ENCODE measurements at regions not wholly inside any gene's neighbourhood (a gene's known extent, or its start where the extent isn't known, plus 50 kb on each side); places are given as distances from the start of the nearest gene placed in this dataset.

DNA sequence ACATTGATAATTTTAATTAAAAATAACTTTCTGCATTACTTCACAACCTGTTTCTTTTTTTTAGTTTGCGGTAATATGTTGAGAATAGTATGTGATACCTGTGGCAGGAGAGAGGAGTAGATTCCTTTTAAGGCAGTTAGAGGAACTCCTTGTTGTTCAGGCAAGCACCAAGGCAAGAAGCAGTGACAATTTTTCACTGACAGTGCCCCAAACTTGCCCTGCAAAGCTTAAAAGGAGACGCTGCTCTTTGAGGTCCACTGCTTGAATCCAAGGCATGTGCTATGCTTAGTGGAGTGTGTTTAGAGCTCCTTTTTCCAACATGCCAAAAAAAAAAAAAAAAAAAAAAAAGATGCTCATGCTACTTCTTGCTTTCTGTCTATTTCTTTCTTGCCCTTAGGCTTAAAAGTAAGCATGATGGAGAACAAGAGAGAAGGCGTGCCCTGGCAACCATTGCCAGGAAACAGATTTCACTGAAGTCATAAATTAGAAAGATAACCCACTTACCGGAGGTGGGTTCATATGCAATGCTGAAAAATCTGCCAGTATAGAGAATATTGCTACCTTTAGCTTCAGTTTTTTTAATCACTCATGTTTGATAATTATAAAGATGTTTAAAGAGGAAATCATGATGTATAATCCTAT lies 58.3 kb upstream of the DYRK2 start:
- DNase-seq (ENCODE audit: low read depth), result no peak

DNA sequence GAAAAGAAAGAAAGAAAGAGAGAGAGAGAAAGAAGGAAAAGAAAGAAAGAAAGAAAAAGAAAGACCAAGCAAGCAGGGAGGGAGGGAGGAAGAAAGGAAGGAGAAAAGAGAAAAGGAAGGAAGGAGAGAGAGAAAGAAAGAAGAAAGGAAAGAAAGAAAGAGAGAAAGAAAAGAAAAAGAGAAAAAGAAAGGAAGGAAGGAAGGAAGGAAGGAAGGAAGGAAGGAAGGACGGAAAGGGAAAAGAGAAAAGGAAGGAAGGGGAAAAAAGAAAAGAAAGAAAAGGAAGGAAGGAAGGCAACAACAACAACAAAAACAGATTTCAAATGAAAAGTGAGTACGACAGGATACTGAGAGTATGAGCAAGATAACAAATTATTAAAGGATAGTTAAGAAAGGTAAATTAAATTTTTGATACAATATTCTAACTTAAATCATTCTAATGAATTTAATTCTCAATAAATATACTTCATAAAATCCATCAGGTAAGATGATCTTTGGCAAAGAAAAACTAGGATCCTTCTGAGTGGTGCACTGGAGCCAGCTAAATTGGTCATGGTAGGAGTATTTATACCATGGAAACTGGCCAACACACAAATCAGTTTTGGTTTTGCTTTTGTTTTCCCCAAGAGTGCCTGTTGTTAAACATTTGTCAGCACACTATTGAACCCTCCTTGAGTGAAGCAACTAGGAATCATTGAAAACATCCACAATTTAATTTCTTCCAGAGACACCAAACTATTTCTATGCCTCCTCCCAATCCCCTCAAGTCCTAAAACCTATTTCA lies 56.1 kb upstream of the DYRK2 start:
- DNase-seq (ENCODE audit: low read depth), result no peak

DNA sequence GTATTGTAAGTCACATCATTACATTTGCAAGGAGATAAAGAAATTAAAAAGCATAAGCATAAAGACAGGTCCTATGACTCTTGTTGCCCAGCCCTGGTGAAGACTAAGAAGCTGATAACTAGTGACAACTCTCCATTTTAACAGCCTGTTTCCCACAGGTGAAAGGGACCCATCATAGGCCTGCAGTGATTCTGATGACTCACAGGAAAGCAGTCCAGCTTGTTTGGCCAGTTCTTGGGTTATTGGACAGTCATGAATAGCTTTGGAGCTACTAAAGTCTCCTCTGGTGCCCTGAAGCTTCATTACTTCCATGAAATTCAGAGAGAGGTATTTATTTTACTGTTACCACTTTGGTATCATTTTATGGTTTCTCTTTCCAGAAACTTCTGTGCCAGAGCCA lies 55.5 kb upstream of the DYRK2 start:
- DNase-seq (ENCODE audit: low read depth), result no peak

DNA sequence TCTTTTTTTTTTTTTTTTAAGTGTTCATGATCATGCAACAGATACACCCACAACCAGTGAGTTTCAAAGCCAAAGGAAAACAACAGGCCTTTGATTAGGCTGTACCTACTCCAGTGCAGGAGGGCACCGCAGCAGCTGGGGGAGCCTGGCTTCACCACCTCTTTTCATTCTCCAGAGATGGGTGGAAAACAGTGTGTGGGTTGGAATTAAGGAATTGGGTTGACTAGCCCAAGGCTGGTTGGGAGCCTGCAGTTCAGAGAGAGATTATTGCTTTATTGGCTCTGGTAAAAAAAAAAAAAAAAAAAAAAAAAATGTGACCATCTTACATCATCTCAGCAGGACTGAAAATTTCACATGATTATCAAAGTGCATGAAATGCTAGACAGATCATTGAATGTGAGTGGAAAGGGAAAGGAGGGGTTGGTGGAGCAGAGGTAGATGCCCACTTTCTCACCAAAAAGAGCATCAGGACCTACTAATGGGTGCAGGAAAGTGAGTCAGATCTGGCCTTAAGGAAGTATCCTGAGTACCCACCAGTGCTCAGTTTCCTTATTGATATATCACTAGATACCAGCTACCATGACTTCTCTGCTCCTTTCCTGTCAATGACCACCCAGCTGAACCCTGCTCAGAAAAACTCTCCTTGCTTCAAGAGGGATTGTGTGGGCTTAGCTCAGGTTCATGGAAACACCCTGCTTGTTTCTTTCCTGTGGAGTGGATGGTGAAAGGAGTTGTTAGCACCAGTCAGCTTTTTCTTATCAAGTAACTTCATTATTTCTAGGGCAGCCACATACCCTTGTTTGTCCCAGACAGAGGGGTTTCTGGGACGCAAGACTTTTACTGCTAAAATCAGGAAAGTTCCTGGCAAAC lies 54.8 kb upstream of the DYRK2 start:
- DNase-seq (ENCODE audit: low read depth), result no peak

DNA sequence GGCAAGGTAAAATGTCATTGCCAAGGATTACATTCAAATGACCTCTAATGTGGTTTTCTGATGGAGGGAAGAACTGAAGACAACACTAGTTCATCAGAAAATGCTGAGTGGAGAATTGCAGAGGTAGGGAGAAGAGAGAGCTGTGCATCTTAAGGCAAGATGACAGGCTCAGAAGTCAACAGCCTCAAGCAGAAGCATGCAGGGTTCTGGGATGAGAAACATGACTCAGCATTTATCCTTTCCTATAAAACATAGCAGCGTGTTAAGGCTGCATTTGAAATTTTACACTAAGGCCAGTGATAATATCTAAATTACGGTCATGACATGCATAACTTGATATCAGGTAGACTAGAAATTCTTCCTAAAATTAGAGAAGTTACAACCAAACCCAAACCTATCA lies 53.7 kb upstream of the DYRK2 start:
- DNase-seq (ENCODE audit: low read depth), result no peak

DNA sequence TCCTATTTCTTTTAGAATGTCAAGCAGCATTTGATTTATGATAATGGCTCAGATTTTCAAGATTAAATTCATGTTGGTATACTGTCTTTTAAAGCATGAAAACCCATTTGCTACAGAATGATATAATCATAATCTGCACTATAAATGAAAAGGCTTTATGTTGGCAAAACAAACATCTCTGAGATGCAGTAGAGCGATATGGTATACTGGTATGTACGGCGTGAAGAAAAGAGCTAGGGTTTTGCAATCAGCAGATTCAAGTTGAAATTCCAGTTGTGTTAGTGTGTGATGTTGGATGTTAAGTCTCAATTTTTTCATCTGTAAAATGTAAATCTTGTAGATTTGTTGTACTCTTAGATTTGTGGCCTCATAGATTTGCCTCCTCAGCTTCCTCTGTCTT lies 53.2 kb upstream of the DYRK2 start:
- no peak for DNase-seq (ENCODE audit: low read depth)

DNA sequence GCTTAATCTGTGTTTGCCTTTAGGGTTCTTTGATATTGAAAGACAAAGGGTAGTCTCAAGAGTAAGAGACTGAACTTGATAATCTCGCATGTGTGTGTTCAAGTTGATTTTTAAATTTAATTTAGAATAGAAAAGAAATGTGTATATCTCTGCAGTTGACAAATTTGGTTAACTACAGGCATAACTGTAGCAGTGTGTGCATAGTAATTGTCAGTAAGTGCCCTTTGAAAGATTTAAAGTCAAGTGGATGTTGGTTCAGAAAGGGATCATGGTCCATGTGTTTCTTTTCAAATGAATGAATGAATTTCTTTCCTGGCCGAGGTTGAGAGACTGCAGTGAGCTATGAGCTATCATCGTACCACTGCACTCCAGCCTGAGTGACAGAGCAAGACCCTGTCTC lies 49.9 kb upstream of the DYRK2 start:
- no peak for DNase-seq (ENCODE audit: low read depth)
